Right cardiac atrium (tissue), 5 donors: ENCODE measurements at regions not wholly inside any gene's neighbourhood (a gene's known extent, or its start where the extent isn't known, plus 50 kb on each side); places are given as distances from the start of the nearest gene placed in this dataset.

Experiments used
- ATAC-seq, 2 donors: fragments of 200-7000 bp; cut with Tn5 transposase; one replicate each; pipeline versions ENCODE4 v1.8.0 to v1.9.1; 2020; ENCODE audit warnings: moderate library complexity in 2 of 2, mild to moderate bottlenecking in 1 of 2
- DNase-seq, 3 donors: peaks; one replicate each; pipeline ENCODE4 v3.0.0-alpha.2; 2020
- H3K27ac ChIP-seq: one replicate; pipeline ENCODE4 v1.5.1; 2013; ENCODE audit warnings: mild to moderate bottlenecking, low read length, control low read depth, moderate library complexity
- H3K27me3 ChIP-seq: one replicate; pipeline ENCODE4 v1.6.1; 2013; ENCODE audit not compliant: control insufficient read depth, insufficient read depth
- H3K4me1 ChIP-seq: one replicate; pipeline ENCODE4 v1.6.1; 2013; ENCODE audit warnings: low read length; ENCODE audit not compliant: control insufficient read depth, insufficient read depth
- H3K4me3 ChIP-seq: one replicate; pipeline ENCODE4 v1.5.1; 2013; ENCODE audit warnings: low read length, control low read depth
- H3K9me3 ChIP-seq: one replicate; pipeline ENCODE4 v1.6.1; 2013; ENCODE audit warnings: low read length; ENCODE audit not compliant: control insufficient read depth
- WGBS: extraction: QIAGEN DNeasy Blood & Tissue Kit; methylation state at CpG from one replicate; pipeline ENCODE4 v1.1.7; 2013; 5-methylcytosine and 5-hydroxymethylcytosine counted together
- intact Hi-C, 4 donors: fragments of 100-400 bp; cut with DNase I; formaldehyde crosslinking; loops; one replicate each; pipeline versions ENCODE4 v1.11.0 to v1.14.0; 2022 to 2023
- donor health status: healthy with polysubstance abuse.
- donor health status: DM: no; HTN: yes; CAD: no.
- donor health status: DM: no; HTN: no; CAD: no.
- donor health status: DM: no; HTN: yes; CAD: no; lungs with severe emphysema.
- donor health status: DM: yes; HTN: yes; CAD: no.

- no peaks in the 10 kb centered on the region for H3K9me3 ChIP-seq
- no peak overlapping the region for H3K4me3 ChIP-seq
- no peaks in the 10 kb centered on the region for H3K4me1 ChIP-seq
- intact Hi-C loops = no loop called here
- ATAC-seq (no peak), DNase-seq (no peak)
- 82% methylated on average over 18 of the region's 18 CpGs for WGBS
- no peak overlapping the region for H3K27ac ChIP-seq
- H3K27me3 ChIP-seq = no peaks in the 10 kb centered on the region
Observed at GRCh38 chr14:106838991-106839769, 1312.8 kb downstream of the TMEM121 start.

DNA sequence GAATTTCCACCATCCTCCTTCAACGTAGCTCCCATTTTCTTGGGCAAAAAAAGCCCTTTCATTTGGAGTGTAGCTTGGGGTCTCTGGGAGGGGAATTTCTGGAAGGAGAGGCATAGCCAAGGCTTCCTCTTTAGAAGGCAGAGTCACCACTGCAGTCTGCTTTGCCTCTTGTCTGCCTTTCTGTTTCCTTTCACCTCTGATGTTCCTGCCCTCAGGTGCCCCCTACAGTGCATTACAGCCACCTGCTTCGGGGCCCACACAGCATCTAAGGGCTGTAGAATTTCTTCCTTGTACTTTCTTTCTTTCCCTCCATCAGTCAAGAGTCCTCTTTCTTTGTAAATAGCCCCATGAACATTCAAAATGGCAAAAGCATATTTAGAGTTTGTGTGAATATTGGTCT lies 1313.9 kb downstream of the TMEM121 start:
- Histone ChIP-seq H3K4me3 (no peak overlapping the region), H3K4me1 (no peaks in the 10 kb centered on the region), H3K27ac (no peak overlapping the region), H3K27me3 (no peaks in the 10 kb centered on the region), H3K9me3 (no peaks in the 10 kb centered on the region)
- no peak for DNase-seq
- no peak for ATAC-seq
- WGBS = 55% methylated on average over 2 of the region's 2 CpGs
- intact Hi-C loops = no loop called here

GRCh38 chr14:106840991-106841390 lies 1314.6 kb downstream of the TMEM121 start:
- Histone ChIP-seq H3K27me3 (no peaks in the 10 kb centered on the region), H3K4me1 (no peaks in the 10 kb centered on the region), H3K4me3 (no peak overlapping the region), H3K27ac (no peak overlapping the region), H3K9me3 (no peaks in the 10 kb centered on the region)
- intact Hi-C loops = no loop called here
- WGBS = 78% methylated on average over 4 of the region's 4 CpGs
- no peak for DNase-seq
- ATAC-seq = no peak

DNA sequence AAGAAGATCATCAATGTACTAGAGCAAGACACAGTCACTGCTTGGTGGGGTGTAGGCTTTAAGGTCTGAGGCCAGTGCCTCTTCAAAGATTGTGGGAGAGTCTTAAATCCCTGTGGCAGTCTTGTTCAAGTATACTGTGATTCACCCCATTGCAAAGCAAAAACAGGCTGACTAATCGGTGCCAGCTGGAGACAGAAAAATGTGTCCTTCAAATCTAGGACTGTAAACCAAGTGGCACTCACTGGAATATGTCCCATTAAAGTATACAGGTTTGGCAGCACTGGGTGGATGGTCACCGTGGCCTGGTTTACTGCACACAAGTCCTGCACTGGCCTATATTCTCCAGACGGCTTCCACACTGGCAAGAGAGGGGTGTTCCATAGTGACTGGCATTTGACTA lies 1315.3 kb downstream of the TMEM121 start:
- no peak overlapping the region for H3K4me3 ChIP-seq
- H3K4me1 ChIP-seq = no peaks in the 10 kb centered on the region
- H3K27ac ChIP-seq = no peak overlapping the region
- DNase-seq (no peak), ATAC-seq (no peak)
- intact Hi-C loops = no loop called here
- H3K9me3 ChIP-seq = no peaks in the 10 kb centered on the region
- 78% methylated on average over 3 of the region's 3 CpGs for WGBS
- no peaks in the 10 kb centered on the region for H3K27me3 ChIP-seq

- Histone ChIP-seq H3K4me1 (no peaks in the 10 kb centered on the region), H3K27me3 (no peaks in the 10 kb centered on the region), H3K27ac (no peak overlapping the region)
Observed at GRCh38 chr14:106842687-106843086, 1316.3 kb downstream of the TMEM121 start.

DNA sequence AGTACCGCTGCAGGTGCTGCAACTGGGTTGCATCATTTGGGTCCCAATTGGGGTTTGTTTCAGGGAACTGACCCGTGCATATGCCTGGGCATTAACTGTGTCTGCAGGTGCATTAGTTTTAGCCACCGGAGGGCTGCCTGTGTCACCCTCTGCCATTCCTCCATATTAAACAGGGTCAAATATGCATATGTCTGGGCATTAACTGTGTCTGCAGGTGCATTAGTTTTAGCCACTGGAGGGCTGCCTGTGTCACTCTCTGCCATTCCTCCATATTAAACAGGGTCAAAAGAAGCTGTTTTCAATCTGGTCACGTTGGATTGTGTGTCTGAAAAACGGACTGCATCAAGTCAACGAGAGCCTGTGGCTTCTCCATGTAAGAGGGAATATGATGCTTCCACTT lies 1317.0 kb downstream of the TMEM121 start:
- Histone ChIP-seq H3K9me3 (no peaks in the 10 kb centered on the region), H3K4me1 (no peaks in the 10 kb centered on the region), H3K4me3 (peak overlapping the region; percentile 56), H3K27me3 (no peaks in the 10 kb centered on the region), H3K27ac (no peak overlapping the region)
- WGBS = 57% methylated on average over 6 of the region's 6 CpGs
- intact Hi-C loops = no loop called here
- DNase-seq (no peak), ATAC-seq (no peak)

More at GRCh38 chr14:106842687-106843086, 1316.3 kb downstream of the TMEM121 start:
- H3K4me3 ChIP-seq = no peak overlapping the region
- 83% methylated on average over 6 of the region's 6 CpGs for WGBS
- DNase-seq = no peak
- no peaks in the 10 kb centered on the region for H3K9me3 ChIP-seq
- ATAC-seq = peak in 1 of 2 donors; percentile 30
- intact Hi-C loops = no loop called here

DNA sequence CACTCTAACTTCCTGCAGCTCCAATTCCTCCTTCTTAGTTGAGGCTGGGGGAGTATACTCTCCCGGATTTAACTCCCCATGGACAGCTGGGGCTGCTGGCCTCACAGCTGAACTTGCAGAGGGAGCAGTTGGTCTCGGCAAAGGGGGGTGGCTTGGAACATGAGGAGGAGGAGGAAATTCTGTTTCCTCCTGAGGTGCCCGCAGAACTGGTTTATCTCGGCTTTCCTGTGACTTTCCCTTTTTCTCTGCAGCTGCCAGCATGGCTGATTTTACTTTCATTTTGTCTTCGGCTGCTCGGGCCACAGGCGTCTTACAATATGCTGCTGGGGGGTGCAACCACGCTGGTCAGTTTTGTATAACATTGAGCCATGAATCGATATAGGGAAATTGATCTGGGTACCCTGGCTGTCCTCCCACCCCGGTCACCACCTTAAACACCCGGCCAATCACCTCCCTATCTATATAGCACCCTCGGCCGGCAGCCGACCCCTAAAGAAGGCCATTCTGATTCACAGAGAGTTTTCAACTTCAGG lies 1317.6 kb downstream of the TMEM121 start:
- no peaks in the 10 kb centered on the region for H3K27me3 ChIP-seq
- 60% methylated on average over 14 of the region's 14 CpGs for WGBS
- ATAC-seq (peak; percentile 12 to 22), DNase-seq (peak in 1 of 3 donors; percentile 41)
- intact Hi-C loops = no loop called here
- no peaks in the 10 kb centered on the region for H3K9me3 ChIP-seq
- H3K27ac ChIP-seq = no peak overlapping the region
- peak overlapping the region; percentile 56 for H3K4me3 ChIP-seq
- H3K4me1 ChIP-seq = no peaks in the 10 kb centered on the region

- ATAC-seq (peak; percentile 85 to 90), DNase-seq (peak; percentile 69 to 86 (median 80))
- intact Hi-C loops = no loop called here
- Histone ChIP-seq H3K4me1 (no peaks in the 10 kb centered on the region), H3K9me3 (no peaks in the 10 kb centered on the region), H3K4me3 (peak overlapping the region; percentile 56), H3K27me3 (no peaks in the 10 kb centered on the region), H3K27ac (peak overlapping the region; percentile 13)
- 39% methylated on average over 56 of the region's 56 CpGs for WGBS
Observed at GRCh38 chr14:106844608-106845285, 1318.4 kb downstream of the TMEM121 start.

- no peak for ATAC-seq
- 54% methylated on average over 17 of the region's 17 CpGs for WGBS
- no peaks in the 10 kb centered on the region for H3K9me3 ChIP-seq
- no peak for DNase-seq
- no peak overlapping the region for H3K4me3 ChIP-seq
- no peak overlapping the region for H3K27ac ChIP-seq
- H3K4me1 ChIP-seq = no peaks in the 10 kb centered on the region
- H3K27me3 ChIP-seq = no peaks in the 10 kb centered on the region
- intact Hi-C loops = no loop called here
Observed at GRCh38 chr14:106845286-106846087, 1319.1 kb downstream of the TMEM121 start.

DNA sequence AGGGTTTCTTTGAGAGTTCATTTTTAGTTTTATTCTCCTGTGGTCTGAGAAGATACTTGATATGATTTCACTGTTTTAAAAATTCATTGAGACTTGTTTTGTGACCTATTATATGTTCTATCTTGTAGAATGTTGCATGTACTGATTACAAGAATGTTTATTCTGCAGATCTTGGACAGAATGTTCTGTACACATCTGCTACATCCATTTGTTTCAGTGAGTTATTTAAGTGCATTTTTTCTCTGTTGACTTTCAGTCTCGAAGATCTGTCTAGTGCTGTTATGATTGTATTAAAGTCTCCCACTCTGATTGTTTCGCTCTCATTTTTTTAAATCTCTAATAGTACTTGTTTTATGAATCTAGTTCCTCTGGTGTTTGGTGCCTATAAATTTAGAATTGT lies 1319.8 kb downstream of the TMEM121 start:
- WGBS = 48% methylated on average over 2 of the region's 2 CpGs
- ATAC-seq = no peak
- no peaks in the 10 kb centered on the region for H3K9me3 ChIP-seq
- no peak for DNase-seq
- no peak overlapping the region for H3K27ac ChIP-seq
- intact Hi-C loops = no loop called here
- H3K4me1 ChIP-seq = no peaks in the 10 kb centered on the region
- no peak overlapping the region for H3K4me3 ChIP-seq
- no peaks in the 10 kb centered on the region for H3K27me3 ChIP-seq
